ENCODE measurements at regions not wholly inside any gene's neighbourhood (a gene's known extent, or its start where the extent isn't known, plus 50 kb on each side); places are given as distances from the start of the nearest gene placed in this dataset.

GRCh38 chr2:239523147-239523953 lies 122.5 kb upstream of the HDAC4 start (continued):
- TF ChIP-seq HSF1 (IDR thresholded peaks at IDR 0.05; ENCODE audit: low read depth, low read length) (no peak), STAT3 (IDR thresholded peaks at IDR 0.05; ENCODE audit: low read depth, low read length) (no peak), HCFC1 (IDR thresholded peaks at IDR 0.05; ENCODE audit: low read length) (no peak)
- TF ChIP-seq, protein P1, sequence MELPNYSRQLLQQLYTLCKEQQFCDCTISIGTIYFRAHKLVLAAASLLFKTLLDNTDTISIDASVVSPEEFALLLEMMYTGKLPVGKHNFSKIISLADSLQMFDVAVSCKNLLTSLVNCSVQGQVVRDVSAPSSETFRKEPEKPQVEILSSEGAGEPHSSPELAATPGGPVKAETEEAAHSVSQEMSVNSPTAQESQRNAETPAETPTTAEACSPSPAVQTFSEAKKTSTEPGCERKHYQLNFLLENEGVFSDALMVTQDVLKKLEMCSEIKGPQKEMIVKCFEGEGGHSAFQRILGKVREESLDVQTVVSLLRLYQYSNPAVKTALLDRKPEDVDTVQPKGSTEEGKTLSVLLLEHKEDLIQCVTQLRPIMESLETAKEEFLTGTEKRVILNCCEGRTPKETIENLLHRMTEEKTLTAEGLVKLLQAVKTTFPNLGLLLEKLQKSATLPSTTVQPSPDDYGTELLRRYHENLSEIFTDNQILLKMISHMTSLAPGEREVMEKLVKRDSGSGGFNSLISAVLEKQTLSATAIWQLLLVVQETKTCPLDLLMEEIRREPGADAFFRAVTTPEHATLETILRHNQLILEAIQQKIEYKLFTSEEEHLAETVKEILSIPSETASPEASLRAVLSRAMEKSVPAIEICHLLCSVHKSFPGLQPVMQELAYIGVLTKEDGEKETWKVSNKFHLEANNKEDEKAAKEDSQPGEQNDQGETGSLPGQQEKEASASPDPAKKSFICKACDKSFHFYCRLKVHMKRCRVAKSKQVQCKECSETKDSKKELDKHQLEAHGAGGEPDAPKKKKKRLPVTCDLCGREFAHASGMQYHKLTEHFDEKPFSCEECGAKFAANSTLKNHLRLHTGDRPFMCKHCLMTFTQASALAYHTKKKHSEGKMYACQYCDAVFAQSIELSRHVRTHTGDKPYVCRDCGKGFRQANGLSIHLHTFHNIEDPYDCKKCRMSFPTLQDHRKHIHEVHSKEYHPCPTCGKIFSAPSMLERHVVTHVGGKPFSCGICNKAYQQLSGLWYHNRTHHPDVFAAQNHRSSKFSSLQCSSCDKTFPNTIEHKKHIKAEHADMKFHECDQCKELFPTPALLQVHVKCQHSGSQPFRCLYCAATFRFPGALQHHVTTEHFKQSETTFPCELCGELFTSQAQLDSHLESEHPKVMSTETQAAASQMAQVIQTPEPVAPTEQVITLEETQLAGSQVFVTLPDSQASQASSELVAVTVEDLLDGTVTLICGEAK (IDR thresholded peaks at IDR 0.05; ENCODE audit: borderline replicate concordance) = no peak

- no peaks in the 10 kb centered on the region; the same call in 2 of the 3 replicates for H3K9me3 ChIP-seq (replicated peaks; ENCODE audit: control insufficient read depth, insufficient read depth, low read length)
- no peaks in the 10 kb centered on the region for H4K20me1 ChIP-seq (ENCODE audit: control insufficient read depth, insufficient read depth)
- CTCF ChIA-PET = no interaction called here
- no peak overlapping the region for H3K9ac ChIP-seq (ENCODE audit: control insufficient read depth, insufficient read depth, low read length)
- no peak for ATAC-seq
- H2AFZ ChIP-seq (ENCODE audit: control insufficient read depth, low read depth, low read length) = no peak overlapping the region
- SMC1A ChIA-PET (ENCODE audit: uncharacterized antibody, unreplicated experiment) = no interaction called here
- H3K36me3 ChIP-seq (ENCODE audit: control insufficient read depth in 2 of 2, insufficient read depth in 2 of 2, low read length in 1 of 2) = no peaks in the 10 kb centered on the region
- intact Hi-C loops (cut with micrococcal nuclease; ENCODE audit: unreplicated experiment) = no loop called here
- RAD21 ChIA-PET (ENCODE audit: unreplicated experiment) = no interaction called here
- no TSS peak for BruUV-seq (replicated peaks)
- no peak for FAIRE-seq
- 13% methylated on average over 12 of the region's 12 CpGs for WGBS (ENCODE audit: insufficient coverage, insufficient replicate concordance, low lambda C conversion rate, missing lambda C conversion rate)
- POLR2A ChIA-PET = no interaction called here
- H3K27ac ChIP-seq (ENCODE audit: control insufficient read depth, insufficient read depth) = no peak overlapping the region
- in situ Hi-C loops (cut with MboI) = no loop called here
- H3K4me1 ChIP-seq (ENCODE audit: control insufficient read depth, insufficient read depth, low read length) = no peaks in the 10 kb centered on the region
- no peak for DNase-seq (ENCODE audit: low read depth, low spot score)
- H3K79me2 ChIP-seq (ENCODE audit: control insufficient read depth, insufficient read depth, low read length) = no peaks in the 10 kb centered on the region
- no peak overlapping the region for H3K4me2 ChIP-seq (ENCODE audit: control insufficient read depth, insufficient read depth)
- no peaks in the 10 kb centered on the region; a peak in 1 of 4 replicates for H3K27me3 ChIP-seq (replicated peaks in 1 of 2; ENCODE audit: control insufficient read depth in 2 of 2, insufficient read depth in 2 of 2, low read length in 1 of 2)
- no peak overlapping the region for H3K4me3 ChIP-seq
- TF ChIP-seq RBBP5 (conservative IDR thresholded peaks at IDR 0.05) (no peak), MTA3 (IDR thresholded peaks at IDR 0.05; ENCODE audit: borderline replicate concordance, low read length) (no peak)
These were observed 121.9 kb upstream of the HDAC4 start for GRCh38 chr2:239522740-239523119.

Data from GM12878 (cell line).